PC-3 (cell line): ENCODE measurements at regions not wholly inside any gene's neighbourhood (a gene's known extent, or its start where the extent isn't known, plus 50 kb on each side); places are given as distances from the start of the nearest gene placed in this dataset.

ENCODE experiments used
- ATAC-seq: fragments of 200-7000 bp; cut with Tn5 transposase; 2 replicates; pipeline ENCODE4 v1.9.1; 2020; ENCODE audit warnings: mild to moderate bottlenecking, moderate library complexity
- BruUV-seq: library from RNA; stranded (reverse); fragments of 400-500 nt; replicated peaks from 2 replicates; lab custom pipeline; 2021; lab: Mats Ljungman, UMichigan
- CTCF ChIA-PET: fragments of 300-600 bp; sonication (Branson Sonifier 250); formaldehyde crosslinking; loops from one replicate; lab custom pipeline; 2022; ENCODE audit warnings: antibody characterized with exemption; lab: Charles Lee
- POLR2A ChIA-PET: fragments of 300-600 bp; sonication (Branson Sonifier 250); formaldehyde crosslinking; loops from one replicate; lab custom pipeline; 2022; ENCODE audit warnings: antibody characterized with exemption; ENCODE audit not compliant: unreplicated experiment; lab: Charles Lee
- DNase-seq: peaks from one replicate; pipeline ENCODE4 v3.0.0-alpha.2; 2015
- H2AFZ ChIP-seq: fragments of 300-600 bp; sonication (generic); 2 replicates; pipeline ENCODE4 v1.6.0; 2016; ENCODE audit warnings: antibody characterized with exemption, low read length
- H3F3A ChIP-seq: fragments of 300-600 bp; sonication (generic); one replicate; pipeline ENCODE4 v1.6.0; 2017; ENCODE audit warnings: antibody characterized with exemption, low read length, control low read depth, mild to moderate bottlenecking; ENCODE audit not compliant: unreplicated experiment
- H3K27ac ChIP-seq: fragments of 300-600 bp; sonication (generic); 2 replicates; pipeline ENCODE4 v1.5.1; 2016; ENCODE audit warnings: mild to moderate bottlenecking, low read length
- H3K27me3 ChIP-seq: fragments of 300-600 bp; sonication (generic); 2 replicates; pipeline ENCODE4 v1.6.1; 2016; ENCODE audit warnings: low read length, mixed read lengths
- H3K36me3 ChIP-seq: fragments of 300-600 bp; sonication (generic); 2 replicates; pipeline ENCODE4 v1.6.1; 2016; ENCODE audit warnings: low read depth, mixed run types, low read length, mixed read lengths
- H3K4me1 ChIP-seq: fragments of 300-600 bp; sonication (generic); 2 replicates; pipeline ENCODE4 v1.5.1; 2016; ENCODE audit warnings: low read length; ENCODE audit not compliant: insufficient read depth
- H3K4me2 ChIP-seq: fragments of 300-600 bp; sonication (generic); 2 replicates; pipeline ENCODE4 v1.6.0; 2016; ENCODE audit warnings: low read length
- H3K4me3 ChIP-seq: fragments of 300-600 bp; sonication (generic); 2 replicates; pipeline ENCODE4 v1.5.1; 2016; ENCODE audit warnings: mild to moderate bottlenecking, low read length, mixed read lengths
- H3K79me2 ChIP-seq: fragments of 300-600 bp; sonication (generic); 2 replicates; pipeline ENCODE4 v1.6.1; 2017; ENCODE audit warnings: low read length, mixed read lengths
- H3K9ac ChIP-seq: fragments of 300-600 bp; sonication (generic); 2 replicates; pipeline ENCODE4 v1.6.0; 2016; ENCODE audit warnings: mild to moderate bottlenecking, low read length
- H3K9me2 ChIP-seq: fragments of 300-600 bp; sonication (generic); replicated peaks from 2 replicates; pipeline ENCODE4 v1.6.1; 2016; ENCODE audit warnings: mixed run types, low read length, mixed read lengths
- H3K9me3 ChIP-seq: fragments of 300-600 bp; sonication (generic); 2 replicates; pipeline ENCODE4 v1.6.1; 2016; ENCODE audit warnings: low read length, mixed read lengths
- H4K20me1 ChIP-seq: fragments of 300-600 bp; sonication (generic); 2 replicates; pipeline ENCODE4 v1.6.1; 2016; ENCODE audit warnings: low read length, mixed read lengths
- CTCF ChIP-seq: fragments of 300-600 bp; sonication (generic); conservative IDR thresholded peaks from 2 replicates; pipeline ENCODE4 v1.5.1; 2017; ENCODE audit warnings: antibody characterized with exemption, low read depth, mild to moderate bottlenecking, low read length
- EZH2 ChIP-seq: fragments of 300-600 bp; sonication (generic); IDR thresholded peaks from one replicate; pipeline ENCODE4 v1.6.1; 2017; ENCODE audit warnings: antibody characterized with exemption, mild to moderate bottlenecking, low read length; ENCODE audit not compliant: unreplicated experiment
- EZH2phosphoT487 ChIP-seq: fragments of 300-600 bp; sonication (generic); IDR thresholded peaks from 2 replicates; pipeline ENCODE4 v1.6.1; 2018; ENCODE audit warnings: mild to moderate bottlenecking, antibody characterized with exemption, low read length, borderline replicate concordance
- intact Hi-C: fragments of 100-400 bp; cut with micrococcal nuclease; formaldehyde crosslinking; loops from 2 replicates; pipeline ENCODE4 v1.9.0; 2023

- no TSS peak for BruUV-seq
- Histone ChIP-seq H4K20me1 (no peaks in the 10 kb centered on the region), H3K9ac (no peak overlapping the region), H3K9me2 (no peaks in the 10 kb centered on the region), H3K4me1 (no peaks in the 10 kb centered on the region), H3K4me2 (no peak overlapping the region), H3K27ac (no peak overlapping the region), H2AFZ (no peak overlapping the region), H3K9me3 (no peaks in the 10 kb centered on the region), H3K36me3 (no peaks in the 10 kb centered on the region), H3F3A (no peaks in the 10 kb centered on the region), H3K79me2 (no peaks in the 10 kb centered on the region), H3K27me3 (peaks cover 16% of the 10 kb centered on the region; the same call in 1 of the 2 replicates), H3K4me3 (no peak overlapping the region)
- ChIA-PET CTCF (no interaction called here), POLR2A (no interaction called here)
- intact Hi-C loops: no loop called here
- TF ChIP-seq EZH2 (no peak), CTCF (no peak), EZH2phosphoT487 (no peak)
- DNase-seq: no peak
- no peak for ATAC-seq
These were observed 50.7 kb upstream of the NRXN3 start for GRCh38 chr14:78119440-78119839.
